PC-3 (cell line): ENCODE measurements at regions not wholly inside any gene's neighbourhood (a gene's known extent, or its start where the extent isn't known, plus 50 kb on each side); places are given as distances from the start of the nearest gene placed in this dataset.

Source experiments
- CTCF ChIP-seq: fragments of 300-600 bp; sonication (generic); conservative IDR thresholded peaks from 2 replicates; pipeline ENCODE4 v1.5.1; 2017; ENCODE audit warnings: antibody characterized with exemption, low read depth, mild to moderate bottlenecking, low read length
- EZH2 ChIP-seq: fragments of 300-600 bp; sonication (generic); IDR thresholded peaks from one replicate; pipeline ENCODE4 v1.6.1; 2017; ENCODE audit warnings: antibody characterized with exemption, mild to moderate bottlenecking, low read length; ENCODE audit not compliant: unreplicated experiment
- EZH2phosphoT487 ChIP-seq: fragments of 300-600 bp; sonication (generic); IDR thresholded peaks from 2 replicates; pipeline ENCODE4 v1.6.1; 2018; ENCODE audit warnings: mild to moderate bottlenecking, antibody characterized with exemption, low read length, borderline replicate concordance

DNA sequence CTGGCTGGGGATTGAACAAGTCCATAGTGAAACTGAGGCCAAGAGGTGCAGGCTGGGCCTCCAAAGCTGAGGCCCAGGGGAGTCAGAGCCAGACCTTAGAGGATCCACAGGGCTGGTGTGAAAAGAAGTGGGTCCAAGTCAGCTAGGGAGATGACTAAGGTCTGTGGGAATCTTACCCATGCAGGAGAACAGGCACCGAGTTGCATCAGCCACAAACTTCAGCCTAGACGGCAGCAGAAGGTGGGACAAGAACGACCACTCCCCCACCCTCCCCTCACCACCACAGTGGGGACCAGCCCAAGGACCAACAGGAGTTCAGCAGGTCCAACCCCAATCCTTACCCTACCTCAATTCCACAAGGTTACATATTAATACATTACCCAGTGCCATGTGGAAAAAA lies 282.3 kb downstream of the TTLL7 start:
- TF ChIP-seq CTCF (no peak), EZH2 (no peak), EZH2phosphoT487 (no peak)
